Mucosa of descending colon (tissue), 3 donors: ENCODE measurements at regions not wholly inside any gene's neighbourhood (a gene's known extent, or its start where the extent isn't known, plus 50 kb on each side); places are given as distances from the start of the nearest gene placed in this dataset.

ENCODE experiments used
- ATAC-seq: fragments of 200-7000 bp; cut with Tn5 transposase; one replicate; pipeline ENCODE4 v1.9.1; 2020; ENCODE audit warnings: mild to moderate bottlenecking, moderate library complexity
- DNase-seq, 3 donors: peaks; one replicate each; pipeline ENCODE4 v3.0.0-alpha.2; 2020
- H3K36me3 ChIP-seq: fragments of 200-600 bp; one replicate; pipeline ENCODE4 v1.8.0; 2021; ENCODE audit warnings: low read depth, mild to moderate bottlenecking
- H3K4me1 ChIP-seq: fragments of 200-600 bp; one replicate; pipeline ENCODE4 v1.8.0; 2021; ENCODE audit warnings: low read depth, mild to moderate bottlenecking
- H3K4me3 ChIP-seq: fragments of 200-600 bp; one replicate; pipeline ENCODE4 v1.8.0; 2021; ENCODE audit warnings: mild to moderate bottlenecking
- H3K9me3 ChIP-seq: fragments of 200-600 bp; one replicate; pipeline ENCODE4 v1.8.0; 2021; ENCODE audit warnings: mild to moderate bottlenecking
- CTCF ChIP-seq: fragments of 200-600 bp; IDR thresholded peaks from one replicate; pipeline ENCODE4 v1.8.0; 2022; ENCODE audit warnings: antibody characterized with exemption, mild to moderate bottlenecking
- intact Hi-C, 2 donors: fragments of 100-400 bp; cut with DNase I in 1 of 2; cut with micrococcal nuclease in 1 of 2; formaldehyde crosslinking; loops; one replicate each; pipeline versions ENCODE4 v1.11.0 to v1.11.1; 2022; cut with DNase I, micrococcal nuclease
- donor health status: DM: no; HTN: no; CAD: no; lungs with moderate emphysema.
- donor health status: DM: no; HTN: no; CAD: no.
- donor health status: DM: no; HTN: yes; CAD: no.

GRCh38 chrX:96563646-96564045 lies 121.0 kb upstream of the DIAPH2 start:
- Histone ChIP-seq H3K4me1 (no peaks in the 10 kb centered on the region), H3K9me3 (no peaks in the 10 kb centered on the region), H3K36me3 (no peaks in the 10 kb centered on the region), H3K4me3 (no peak overlapping the region)
- ATAC-seq (peak; percentile 54), DNase-seq (no peak)
- no peak for TF ChIP-seq CTCF
- intact Hi-C loops = no loop called here

- no peaks in the 10 kb centered on the region for H3K4me1 ChIP-seq
- TF ChIP-seq CTCF = no peak
- ATAC-seq (peak; percentile 30), DNase-seq (no peak)
- no peaks in the 10 kb centered on the region for H3K36me3 ChIP-seq
- intact Hi-C loops = no loop called here
- H3K4me3 ChIP-seq = no peak overlapping the region
- H3K9me3 ChIP-seq = no peaks in the 10 kb centered on the region
Observed at GRCh38 chrX:96564595-96564994, 120.0 kb upstream of the DIAPH2 start.

DNA sequence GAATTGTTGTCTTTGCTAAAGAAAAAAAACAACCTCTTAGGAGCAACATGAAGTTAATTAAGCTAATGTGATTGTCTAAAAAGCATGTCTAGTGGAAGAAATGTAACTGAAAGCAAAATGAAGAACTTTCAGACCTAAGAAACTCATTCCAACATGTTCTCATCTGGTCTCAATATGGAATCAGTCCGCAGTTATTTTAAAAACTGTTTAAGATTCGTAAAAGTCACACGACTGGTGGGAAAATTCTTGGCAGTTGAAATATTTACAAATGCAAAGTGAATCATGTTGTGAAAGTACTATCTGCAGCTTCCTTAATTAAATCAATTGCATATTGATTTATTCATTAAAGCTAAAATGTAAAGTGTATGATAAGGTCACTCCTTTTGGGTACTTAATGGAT lies 117.8 kb upstream of the DIAPH2 start:
- Histone ChIP-seq H3K36me3 (no peaks in the 10 kb centered on the region), H3K9me3 (no peaks in the 10 kb centered on the region), H3K4me1 (no peaks in the 10 kb centered on the region), H3K4me3 (no peak overlapping the region)
- no peak for ATAC-seq
- intact Hi-C loops = no loop called here
- TF ChIP-seq CTCF = no peak
- no peak for DNase-seq

DNA sequence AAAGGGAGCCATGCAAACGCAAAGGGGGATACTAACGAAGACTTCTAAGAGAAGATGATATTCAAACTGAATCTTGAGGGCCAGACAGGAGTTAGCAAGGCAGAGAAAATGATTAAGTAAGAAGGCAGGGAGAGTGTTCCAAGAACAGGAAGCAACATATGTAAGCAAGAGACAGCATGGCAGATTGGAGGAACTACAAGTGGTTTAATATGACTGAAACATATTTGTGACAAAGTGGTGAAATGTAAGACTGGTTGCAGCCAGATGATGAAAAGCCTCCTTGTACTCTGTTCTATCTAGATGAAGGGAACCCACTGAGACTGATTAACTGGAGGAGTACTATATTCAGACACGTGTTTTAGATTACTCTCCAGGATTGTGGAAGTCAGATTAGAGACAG lies 116.6 kb upstream of the DIAPH2 start:
- intact Hi-C loops = no loop called here
- Histone ChIP-seq H3K36me3 (no peaks in the 10 kb centered on the region), H3K9me3 (no peaks in the 10 kb centered on the region), H3K4me3 (no peak overlapping the region), H3K4me1 (no peaks in the 10 kb centered on the region)
- TF ChIP-seq CTCF = no peak
- no peak for DNase-seq
- ATAC-seq = no peak

- Histone ChIP-seq H3K36me3 (no peaks in the 10 kb centered on the region), H3K9me3 (no peaks in the 10 kb centered on the region), H3K4me1 (no peaks in the 10 kb centered on the region), H3K4me3 (no peak overlapping the region)
- intact Hi-C loops = no loop called here
- DNase-seq (peak in 2 of 3 donors; percentile 31 to 48), ATAC-seq (peak; percentile 95)
- TF ChIP-seq CTCF = no peak
Observed at GRCh38 chrX:96569034-96569433, 115.6 kb upstream of the DIAPH2 start.

DNA sequence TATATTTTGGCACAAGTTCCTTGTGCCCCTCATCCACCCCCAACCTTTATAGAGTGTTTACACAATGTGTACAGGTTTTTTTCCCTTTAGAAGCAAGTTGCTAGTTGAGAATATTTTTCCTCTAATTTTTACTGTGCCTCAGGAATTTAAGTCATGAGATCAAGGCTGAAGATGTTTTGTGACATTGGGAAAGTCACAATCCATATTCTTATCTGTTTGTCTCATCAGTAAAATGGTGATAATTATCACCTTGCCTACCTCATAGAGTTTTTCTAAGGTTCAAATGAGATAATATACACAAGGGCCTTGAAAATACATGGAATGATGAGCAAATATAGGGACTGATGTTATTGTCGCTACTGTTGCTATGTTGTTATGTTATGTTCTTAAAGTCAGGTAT lies 109.6 kb upstream of the DIAPH2 start:
- Histone ChIP-seq H3K9me3 (no peaks in the 10 kb centered on the region), H3K36me3 (no peaks in the 10 kb centered on the region), H3K4me3 (no peak overlapping the region), H3K4me1 (no peaks in the 10 kb centered on the region)
- no peak for DNase-seq
- ATAC-seq = no peak
- no peak for TF ChIP-seq CTCF
- intact Hi-C loops = no loop called here
